ENCODE measurements at regions not wholly inside any gene's neighbourhood (a gene's known extent, or its start where the extent isn't known, plus 50 kb on each side); places are given as distances from the start of the nearest gene placed in this dataset.

- TF ChIP-seq POLR2A (IDR thresholded peaks at IDR 0.05) (no peak), CTCF (IDR thresholded peaks at IDR 0.05) (no peak)
Observed at GRCh38 chr20:4604580-4604979, 81.7 kb upstream of the PRNP start.
